Retinal pigment epithelial cell (primary cell): ENCODE measurements at regions not wholly inside any gene's neighbourhood (a gene's known extent, or its start where the extent isn't known, plus 50 kb on each side); places are given as distances from the start of the nearest gene placed in this dataset.
A peak's percentile ranks its signal among the peaks of the same experiment; 100 is the strongest.

Experiments
- DNase-seq: peaks from one replicate; pipeline ENCODE4 v3.0.0-alpha.2; 2010; ENCODE audit warnings: low read depth
- H3K4me3 ChIP-seq: 2 replicates; pipeline ENCODE4 v1.5.1; 2011; ENCODE audit warnings: mild to moderate bottlenecking, low read length, control low read depth, moderate library complexity
- CTCF ChIP-seq: conservative IDR thresholded peaks from 2 replicates; pipeline ENCODE4 v1.5.1; 2011; ENCODE audit warnings: low read depth, low read length, control low read depth, inconsistent platforms

GRCh38 chr1:103373991-103374390 is 151.5 kb upstream of the RNPC3 start:
- no peak overlapping the region for H3K4me3 ChIP-seq
- no peak for TF ChIP-seq CTCF
- no peak for DNase-seq

- TF ChIP-seq CTCF, result no peak
- no peak for DNase-seq
- no peak overlapping the region for H3K4me3 ChIP-seq
Observed at GRCh38 chr1:103372866-103373265, 152.6 kb upstream of the RNPC3 start.

- DNase-seq, result peak; percentile 76
- no peak overlapping the region for H3K4me3 ChIP-seq
- no peak for TF ChIP-seq CTCF
Observed at GRCh38 chr1:103371234-103371633, 154.3 kb upstream of the RNPC3 start.

- no peak for TF ChIP-seq CTCF
- DNase-seq, result no peak
- no peak overlapping the region for H3K4me3 ChIP-seq
Observed at GRCh38 chr1:103367186-103367585, 158.3 kb upstream of the RNPC3 start.

GRCh38 chr1:103365860-103366569 is 159.5 kb upstream of the RNPC3 start:
- no peak for TF ChIP-seq CTCF
- no peak overlapping the region for H3K4me3 ChIP-seq
- DNase-seq, result no peak

- no peak for TF ChIP-seq CTCF
- DNase-seq, result no peak
Observed at GRCh38 chr1:103363008-103363365, 162.5 kb upstream of the RNPC3 start.

GRCh38 chr1:103362348-103363007 is 163.0 kb upstream of the RNPC3 start:
- no peak for DNase-seq
- no peak for TF ChIP-seq CTCF
- H3K4me3 ChIP-seq, result no peak overlapping the region

More at GRCh38 chr1:103363008-103363365, 162.5 kb upstream of the RNPC3 start:
- no peak overlapping the region for H3K4me3 ChIP-seq
